ENCODE measurements at regions not wholly inside any gene's neighbourhood (a gene's known extent, or its start where the extent isn't known, plus 50 kb on each side); places are given as distances from the start of the nearest gene placed in this dataset.
"Not testable (repeated sequence)": the region's sequence is repeated elsewhere in the genome, so short reads cannot be mapped to it uniquely, and the experiment has no call there.

DNA sequence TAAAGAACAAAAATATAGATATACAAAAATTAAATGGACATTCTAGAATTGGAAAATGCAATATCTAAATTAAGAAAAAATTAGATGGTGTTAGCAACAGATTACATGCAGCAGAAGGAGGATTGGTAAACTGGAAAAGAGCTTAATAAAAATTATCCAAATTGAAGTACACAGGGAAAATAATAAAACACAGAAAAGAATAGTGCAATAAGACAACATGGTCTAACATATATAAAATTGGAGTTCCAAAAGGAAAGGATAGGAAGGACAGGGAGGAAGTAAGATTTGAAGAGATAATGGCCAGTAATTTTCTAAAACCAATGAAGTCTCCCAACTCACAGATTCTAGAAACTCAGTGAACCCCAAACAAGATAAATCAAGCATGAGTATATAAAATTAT lies 194.5 kb downstream of the TBX18 start:
- H3K36me3 ChIP-seq (ENCODE audit: control insufficient read depth in 1 of 2, insufficient read depth in 2 of 2, low read length in 1 of 2) = no peaks in the 10 kb centered on the region
- no peak for ATAC-seq (ENCODE audit: low FRiP score)
- intact Hi-C loops (cut with DNase I) = loop anchor here (2.0 to 10.0 kb wide), 3 partner anchors 141 to 195 kb away; partner anchors contain the start of gene TBX18 (in 1 of the 2)
- H3K9me3 ChIP-seq (ENCODE audit: control insufficient read depth, low read length) = no peaks in the 10 kb centered on the region
- no peaks in the 10 kb centered on the region for H3K27me3 ChIP-seq (ENCODE audit: control insufficient read depth in 1 of 2, insufficient read depth in 2 of 2, low read length in 1 of 2)
- H3K27ac ChIP-seq (ENCODE audit: low read depth in 1 of 2, low read length in 2 of 2) = no peak overlapping the region
- H3K4me1 ChIP-seq (ENCODE audit: control insufficient read depth in 1 of 2, insufficient read depth in 2 of 2, low read length in 2 of 2) = no peaks in the 10 kb centered on the region
- DNase-seq = no peak
- H3K4me3 ChIP-seq (ENCODE audit: low read length in 2 of 2) = no peak overlapping the region

DNA sequence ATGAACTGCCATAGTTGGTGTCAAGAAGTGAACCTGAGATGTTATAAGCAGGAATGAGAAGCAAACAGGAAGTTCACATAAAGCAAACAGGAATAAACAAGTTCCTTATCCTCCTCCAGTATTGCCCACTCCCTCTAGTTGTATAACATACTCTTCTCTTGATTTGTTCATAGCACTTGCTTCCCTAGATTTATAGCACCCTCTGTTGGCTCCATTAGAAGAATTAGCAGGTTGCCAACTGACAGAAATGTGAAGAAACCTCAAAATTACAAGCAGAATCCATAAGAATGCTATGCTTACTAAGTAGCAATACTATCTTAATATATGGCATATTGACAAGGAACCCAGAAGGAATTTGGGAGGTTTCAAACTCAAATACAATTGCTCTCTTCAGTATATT lies 195.4 kb downstream of the TBX18 start:
- ATAC-seq (ENCODE audit: low FRiP score) (no peak), DNase-seq (no peak)
- no peaks in the 10 kb centered on the region for H3K36me3 ChIP-seq (ENCODE audit: control insufficient read depth in 1 of 2, insufficient read depth in 2 of 2, low read length in 1 of 2)
- no peaks in the 10 kb centered on the region for H3K27me3 ChIP-seq (ENCODE audit: control insufficient read depth in 1 of 2, insufficient read depth in 2 of 2, low read length in 1 of 2)
- no peaks in the 10 kb centered on the region for H3K9me3 ChIP-seq (ENCODE audit: control insufficient read depth, low read length)
- H3K4me3 ChIP-seq (ENCODE audit: low read length in 2 of 2) = no peak overlapping the region
- no peaks in the 10 kb centered on the region for H3K4me1 ChIP-seq (ENCODE audit: control insufficient read depth in 1 of 2, insufficient read depth in 2 of 2, low read length in 2 of 2)
- H3K27ac ChIP-seq (ENCODE audit: low read depth in 1 of 2, low read length in 2 of 2) = no peak overlapping the region
- intact Hi-C loops (cut with DNase I) = loop anchor here (2.0 kb wide), 2 partner anchors 140 to 146 kb away; no protein-coding TSS in a partner anchor

DNA sequence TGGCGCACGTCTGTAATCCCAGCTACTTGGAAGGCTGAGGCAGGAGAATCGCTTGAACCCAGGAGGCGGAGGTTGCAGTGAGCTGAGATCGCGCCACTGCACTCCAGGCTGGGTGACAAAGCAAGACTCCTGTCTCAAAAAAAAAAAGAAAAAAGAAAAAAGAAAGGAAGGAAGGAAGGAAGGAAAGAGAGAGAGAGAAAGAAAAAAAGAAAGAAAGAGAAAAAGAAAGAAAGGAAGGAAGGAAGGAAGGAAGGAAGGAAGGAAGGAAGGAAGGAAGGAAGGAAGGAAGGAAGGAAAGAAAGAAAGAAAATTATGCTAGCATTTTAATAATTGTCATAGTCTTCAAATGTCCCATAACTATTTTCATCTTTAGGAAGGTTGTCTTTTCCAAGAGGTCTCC lies 198.7 kb downstream of the TBX18 start:
- H3K36me3 ChIP-seq (ENCODE audit: control insufficient read depth in 1 of 2, insufficient read depth in 2 of 2, low read length in 1 of 2); DNase-seq; H3K27ac ChIP-seq (ENCODE audit: low read depth in 1 of 2, low read length in 2 of 2); intact Hi-C loops (cut with DNase I); H3K4me3 ChIP-seq (ENCODE audit: low read length in 2 of 2); ATAC-seq (ENCODE audit: low FRiP score); H3K4me1 ChIP-seq (ENCODE audit: control insufficient read depth in 1 of 2, insufficient read depth in 2 of 2, low read length in 2 of 2); H3K9me3 ChIP-seq (ENCODE audit: control insufficient read depth, low read length); H3K27me3 ChIP-seq (ENCODE audit: control insufficient read depth in 1 of 2, insufficient read depth in 2 of 2, low read length in 1 of 2): not testable (repeated sequence)
- 92 to 94% methylated on average over 6 of the region's 6 CpGs for WGBS, 2 donors

DNA sequence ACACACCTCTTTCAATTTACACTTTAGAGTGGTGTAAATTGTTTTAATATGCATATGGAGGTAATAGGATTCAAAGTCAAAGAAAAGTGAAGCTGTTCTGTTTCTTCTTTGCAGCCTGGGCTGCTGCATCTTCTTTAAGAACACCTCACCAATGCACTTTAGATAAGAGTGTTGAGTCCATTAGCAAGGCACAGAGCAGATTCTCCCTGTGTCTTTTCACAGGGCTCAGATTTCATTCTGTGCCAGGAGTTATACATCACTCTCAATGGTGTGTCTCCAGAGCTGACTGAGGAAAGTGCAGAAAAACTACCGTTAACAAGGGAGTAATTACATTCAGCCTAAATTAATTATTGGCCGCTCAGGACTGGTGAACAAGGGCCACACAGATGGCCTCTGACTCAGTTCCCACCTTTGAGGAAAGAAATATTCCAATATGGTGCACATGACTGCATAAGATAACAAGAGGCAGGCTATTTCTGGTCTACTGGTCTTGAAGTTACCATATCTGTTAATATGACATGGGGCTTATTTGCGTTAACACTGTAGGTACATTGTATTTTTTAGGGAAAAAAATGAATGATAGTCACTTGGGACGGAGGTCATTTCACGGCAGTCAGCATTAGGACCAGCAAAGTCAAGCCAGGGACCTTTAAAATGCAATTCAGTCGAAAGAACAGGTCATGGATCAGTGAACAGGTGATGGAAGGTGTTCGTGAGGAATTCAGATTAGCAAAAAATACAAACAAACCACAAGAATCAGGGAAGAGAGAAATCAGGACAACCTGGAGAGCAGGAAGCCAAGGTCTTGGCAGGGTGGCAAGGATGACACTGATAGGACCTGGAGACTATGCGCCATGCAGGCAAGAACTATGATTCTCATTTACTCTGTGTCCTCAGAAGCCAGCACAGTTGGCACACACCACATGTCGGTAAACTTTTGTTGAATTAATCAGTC lies 203.7 kb downstream of the TBX18 start:
- ATAC-seq (ENCODE audit: low FRiP score) = no peak
- H3K9me3 ChIP-seq (ENCODE audit: control insufficient read depth, low read length) = no peaks in the 10 kb centered on the region
- H3K36me3 ChIP-seq (ENCODE audit: control insufficient read depth in 1 of 2, insufficient read depth in 2 of 2, low read length in 1 of 2) = no peaks in the 10 kb centered on the region
- H3K27ac ChIP-seq (ENCODE audit: low read depth in 1 of 2, low read length in 2 of 2) = no peak overlapping the region
- no peaks in the 10 kb centered on the region for H3K27me3 ChIP-seq (ENCODE audit: control insufficient read depth in 1 of 2, insufficient read depth in 2 of 2, low read length in 1 of 2)
- no peak overlapping the region for H3K4me3 ChIP-seq (ENCODE audit: low read length in 2 of 2)
- no peak for DNase-seq
- WGBS, 2 donors = 95% methylated on average over 9 of the region's 9 CpGs
- intact Hi-C loops (cut with DNase I) = no loop called here
- no peaks in the 10 kb centered on the region for H3K4me1 ChIP-seq (ENCODE audit: control insufficient read depth in 1 of 2, insufficient read depth in 2 of 2, low read length in 2 of 2)

GRCh38 chr6:84556541-84557335 lies 207.7 kb downstream of the TBX18 start:
- H3K9me3 ChIP-seq (ENCODE audit: control insufficient read depth, low read length) = no peaks in the 10 kb centered on the region
- DNase-seq = no peak
- H3K27me3 ChIP-seq (ENCODE audit: control insufficient read depth in 1 of 2, insufficient read depth in 2 of 2, low read length in 1 of 2) = no peaks in the 10 kb centered on the region
- no peaks in the 10 kb centered on the region for H3K36me3 ChIP-seq (ENCODE audit: control insufficient read depth in 1 of 2, insufficient read depth in 2 of 2, low read length in 1 of 2)
- intact Hi-C loops (cut with DNase I) = loop anchor here in 1 of 2 donors (5.0 kb wide), 1 partner anchor 34 kb away; no protein-coding TSS in a partner anchor
- no peak overlapping the region for H3K4me3 ChIP-seq (ENCODE audit: low read length in 2 of 2)
- H3K27ac ChIP-seq (ENCODE audit: low read depth in 1 of 2, low read length in 2 of 2) = peak overlapping the region in 1 of 2 donors; percentile 67
- no peaks in the 10 kb centered on the region for H3K4me1 ChIP-seq (ENCODE audit: control insufficient read depth in 1 of 2, insufficient read depth in 2 of 2, low read length in 2 of 2)
- ATAC-seq (ENCODE audit: low FRiP score) = peak; percentile 57
- WGBS, 2 donors = 10 to 14% methylated on average over 4 of the region's 4 CpGs

DNA sequence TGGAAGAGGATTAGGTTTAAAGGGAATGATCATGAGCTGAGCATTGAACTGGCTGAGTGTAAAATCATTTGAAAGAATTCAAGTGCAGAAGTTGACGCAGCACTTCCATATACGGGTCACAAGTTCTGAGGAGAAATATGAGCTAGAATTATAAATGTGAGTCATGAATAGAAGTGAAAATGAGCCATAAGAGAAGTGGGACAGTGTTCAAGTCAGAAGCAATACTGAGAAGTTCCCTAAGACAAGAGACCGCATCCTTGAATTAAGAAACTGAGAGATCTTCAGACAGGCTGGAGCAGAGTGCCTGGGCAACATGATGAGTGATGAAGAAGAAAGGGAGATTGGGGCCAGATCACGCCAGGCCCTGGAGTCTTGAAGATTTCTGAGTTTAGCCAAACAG lies 209.7 kb downstream of the TBX18 start:
- DNase-seq (no peak), ATAC-seq (ENCODE audit: low FRiP score) (no peak)
- 80 to 84% methylated on average over 4 of the region's 4 CpGs for WGBS, 2 donors
- intact Hi-C loops (cut with DNase I) = loop anchor here in 1 of 2 donors (5.0 kb wide), 1 partner anchor 32 kb away; no protein-coding TSS in a partner anchor
- Histone ChIP-seq H3K36me3 (ENCODE audit: control insufficient read depth in 1 of 2, insufficient read depth in 2 of 2, low read length in 1 of 2) (no peaks in the 10 kb centered on the region), H3K27me3 (ENCODE audit: control insufficient read depth in 1 of 2, insufficient read depth in 2 of 2, low read length in 1 of 2) (no peaks in the 10 kb centered on the region), H3K4me1 (ENCODE audit: control insufficient read depth in 1 of 2, insufficient read depth in 2 of 2, low read length in 2 of 2) (no peaks in the 10 kb centered on the region), H3K27ac (ENCODE audit: low read depth in 1 of 2, low read length in 2 of 2) (no peak overlapping the region), H3K4me3 (ENCODE audit: low read length in 2 of 2) (no peak overlapping the region), H3K9me3 (ENCODE audit: control insufficient read depth, low read length) (no peaks in the 10 kb centered on the region)

DNA sequence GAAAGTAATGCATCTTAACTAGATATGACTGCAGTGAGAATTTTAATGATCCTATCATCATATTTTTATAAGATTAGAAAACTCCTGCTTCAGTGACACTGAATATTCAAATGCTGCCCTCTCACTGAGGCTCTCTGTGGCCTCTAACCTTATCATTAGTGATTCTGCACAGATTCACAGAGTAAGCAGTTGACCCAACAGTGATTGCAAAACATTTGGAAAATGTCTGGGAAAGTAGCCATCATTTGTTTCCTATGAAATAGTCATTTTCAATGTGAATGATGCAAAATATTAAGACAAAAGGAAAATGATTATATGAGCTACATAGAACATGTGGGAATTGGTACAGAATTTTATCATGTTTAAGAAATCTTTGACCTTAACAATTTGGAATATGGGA lies 210.3 kb downstream of the TBX18 start:
- ATAC-seq (ENCODE audit: low FRiP score) = peak; percentile 69
- intact Hi-C loops (cut with DNase I) = no loop called here

GRCh38 chr6:84553527-84553926 lies 210.9 kb downstream of the TBX18 start:
- WGBS, 2 donors = 64 to 70% methylated on average over 1 of the region's 1 CpG
- Histone ChIP-seq H3K9me3 (ENCODE audit: control insufficient read depth, low read length) (no peaks in the 10 kb centered on the region), H3K27ac (ENCODE audit: low read depth in 1 of 2, low read length in 2 of 2) (no peak overlapping the region), H3K27me3 (ENCODE audit: control insufficient read depth in 1 of 2, insufficient read depth in 2 of 2, low read length in 1 of 2) (no peaks in the 10 kb centered on the region), H3K4me1 (ENCODE audit: control insufficient read depth in 1 of 2, insufficient read depth in 2 of 2, low read length in 2 of 2) (no peaks in the 10 kb centered on the region), H3K36me3 (ENCODE audit: control insufficient read depth in 1 of 2, insufficient read depth in 2 of 2, low read length in 1 of 2) (no peaks in the 10 kb centered on the region), H3K4me3 (ENCODE audit: low read length in 2 of 2) (no peak overlapping the region)
- ATAC-seq (ENCODE audit: low FRiP score) (no peak), DNase-seq (no peak)
- intact Hi-C loops (cut with DNase I) = no loop called here

More for the DNA sequence above, 210.3 kb downstream of the TBX18 start:
- H3K4me1 ChIP-seq (ENCODE audit: control insufficient read depth in 1 of 2, insufficient read depth in 2 of 2, low read length in 2 of 2) = no peaks in the 10 kb centered on the region
- DNase-seq = no peak
- H3K27ac ChIP-seq (ENCODE audit: low read depth in 1 of 2, low read length in 2 of 2) = no peak overlapping the region
- H3K27me3 ChIP-seq (ENCODE audit: control insufficient read depth in 1 of 2, insufficient read depth in 2 of 2, low read length in 1 of 2) = no peaks in the 10 kb centered on the region
- H3K36me3 ChIP-seq (ENCODE audit: control insufficient read depth in 1 of 2, insufficient read depth in 2 of 2, low read length in 1 of 2) = no peaks in the 10 kb centered on the region
- no peaks in the 10 kb centered on the region for H3K9me3 ChIP-seq (ENCODE audit: control insufficient read depth, low read length)
- no peak overlapping the region for H3K4me3 ChIP-seq (ENCODE audit: low read length in 2 of 2)

All from aorta (tissue), 5 donors.